HG02938 (cell line): ENCODE measurements at regions not wholly inside any gene's neighbourhood (a gene's known extent, or its start where the extent isn't known, plus 50 kb on each side); places are given as distances from the start of the nearest gene placed in this dataset.

Source experiments
- ATAC-seq: cut with Tn5 transposase; IDR thresholded peaks from one replicate; pipeline ENCODE4 v1.9.1; 2021; ENCODE audit warnings: mild to moderate bottlenecking, moderate library complexity; ENCODE audit not compliant: unreplicated experiment

- ATAC-seq = no peak
Observed at GRCh38 chr17:55585629-55586028, 74.4 kb upstream of the SMIM36 start.

- no peak for ATAC-seq
Observed at GRCh38 chr17:55584861-55585260, 73.6 kb upstream of the SMIM36 start.

- ATAC-seq = no peak
Observed at GRCh38 chr17:55584055-55584685, 72.9 kb upstream of the SMIM36 start.

- no peak for ATAC-seq
Observed at GRCh38 chr17:55582897-55583296, 71.6 kb upstream of the SMIM36 start.

GRCh38 chr17:55580596-55581133, 69.4 kb upstream of the SMIM36 start:
- peak; percentile 65 for ATAC-seq

- no peak for ATAC-seq
Observed at GRCh38 chr17:55577687-55578086, 66.4 kb upstream of the SMIM36 start.

GRCh38 chr17:55576996-55577586, 65.8 kb upstream of the SMIM36 start:
- peak; percentile 76 for ATAC-seq

- no peak for ATAC-seq
Observed at GRCh38 chr17:55576237-55576995, 65.2 kb upstream of the SMIM36 start.

GRCh38 chr17:55575058-55575636, 63.9 kb upstream of the SMIM36 start:
- ATAC-seq = no peak

- ATAC-seq = no peak
Observed at GRCh38 chr17:55572599-55572998, 61.3 kb upstream of the SMIM36 start.

GRCh38 chr17:55572139-55572538, 60.9 kb upstream of the SMIM36 start:
- ATAC-seq = no peak

- ATAC-seq = no peak
Observed at GRCh38 chr17:55571095-55571494, 59.8 kb upstream of the SMIM36 start.

- ATAC-seq = no peak
Observed at GRCh38 chr17:55570391-55570790, 59.1 kb upstream of the SMIM36 start.

GRCh38 chr17:55567240-55568214, 56.3 kb upstream of the SMIM36 start:
- ATAC-seq = no peak

- ATAC-seq = no peak
Observed at GRCh38 chr17:55564081-55564480, 52.8 kb upstream of the SMIM36 start.

- ATAC-seq = no peak
Observed at GRCh38 chr17:55563363-55563762, 52.1 kb upstream of the SMIM36 start.

GRCh38 chr17:55561973-55562495, 50.8 kb upstream of the SMIM36 start:
- ATAC-seq = no peak

- ATAC-seq = no peak
Observed at GRCh38 chr17:55561316-55561972, 50.2 kb upstream of the SMIM36 start.
